ENCODE measurements at regions not wholly inside any gene's neighbourhood (a gene's known extent, or its start where the extent isn't known, plus 50 kb on each side); places are given as distances from the start of the nearest gene placed in this dataset.

- TF ChIP-seq, protein P1, sequence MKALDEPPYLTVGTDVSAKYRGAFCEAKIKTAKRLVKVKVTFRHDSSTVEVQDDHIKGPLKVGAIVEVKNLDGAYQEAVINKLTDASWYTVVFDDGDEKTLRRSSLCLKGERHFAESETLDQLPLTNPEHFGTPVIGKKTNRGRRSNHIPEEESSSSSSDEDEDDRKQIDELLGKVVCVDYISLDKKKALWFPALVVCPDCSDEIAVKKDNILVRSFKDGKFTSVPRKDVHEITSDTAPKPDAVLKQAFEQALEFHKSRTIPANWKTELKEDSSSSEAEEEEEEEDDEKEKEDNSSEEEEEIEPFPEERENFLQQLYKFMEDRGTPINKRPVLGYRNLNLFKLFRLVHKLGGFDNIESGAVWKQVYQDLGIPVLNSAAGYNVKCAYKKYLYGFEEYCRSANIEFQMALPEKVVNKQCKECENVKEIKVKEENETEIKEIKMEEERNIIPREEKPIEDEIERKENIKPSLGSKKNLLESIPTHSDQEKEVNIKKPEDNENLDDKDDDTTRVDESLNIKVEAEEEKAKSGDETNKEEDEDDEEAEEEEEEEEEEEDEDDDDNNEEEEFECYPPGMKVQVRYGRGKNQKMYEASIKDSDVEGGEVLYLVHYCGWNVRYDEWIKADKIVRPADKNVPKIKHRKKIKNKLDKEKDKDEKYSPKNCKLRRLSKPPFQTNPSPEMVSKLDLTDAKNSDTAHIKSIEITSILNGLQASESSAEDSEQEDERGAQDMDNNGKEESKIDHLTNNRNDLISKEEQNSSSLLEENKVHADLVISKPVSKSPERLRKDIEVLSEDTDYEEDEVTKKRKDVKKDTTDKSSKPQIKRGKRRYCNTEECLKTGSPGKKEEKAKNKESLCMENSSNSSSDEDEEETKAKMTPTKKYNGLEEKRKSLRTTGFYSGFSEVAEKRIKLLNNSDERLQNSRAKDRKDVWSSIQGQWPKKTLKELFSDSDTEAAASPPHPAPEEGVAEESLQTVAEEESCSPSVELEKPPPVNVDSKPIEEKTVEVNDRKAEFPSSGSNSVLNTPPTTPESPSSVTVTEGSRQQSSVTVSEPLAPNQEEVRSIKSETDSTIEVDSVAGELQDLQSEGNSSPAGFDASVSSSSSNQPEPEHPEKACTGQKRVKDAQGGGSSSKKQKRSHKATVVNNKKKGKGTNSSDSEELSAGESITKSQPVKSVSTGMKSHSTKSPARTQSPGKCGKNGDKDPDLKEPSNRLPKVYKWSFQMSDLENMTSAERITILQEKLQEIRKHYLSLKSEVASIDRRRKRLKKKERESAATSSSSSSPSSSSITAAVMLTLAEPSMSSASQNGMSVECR (CRISPR knock-in tag; IDR thresholded peaks at IDR 0.05), result peak; percentile 65; the same call in 1 of the 2 replicates
- TF ChIP-seq CREB3L1 (IDR thresholded peaks at IDR 0.05; ENCODE audit: borderline replicate concordance, low read depth) (peak; percentile 93; the same call in 1 of the 2 replicates), SRSF1 (IDR thresholded peaks at IDR 0.05; ENCODE audit: low read depth, low read length) (no peak), ZNF644 (tag; IDR thresholded peaks at IDR 0.05; ENCODE audit: low read depth) (peak; percentile 69; the same call in 1 of the 2 replicates), ERF (CRISPR knock-in tag; IDR thresholded peaks at IDR 0.05) (peak; percentile 93; the same call in 1 of the 2 replicates), ZNF24 (IDR thresholded peaks at IDR 0.05) (0 out of 2 replicates have a peak, but pooled peaks have one; percentile 15), ZFP36 (IDR thresholded peaks at IDR 0.05; ENCODE audit: low read depth, low read length, partially characterized antibody) (no peak), TRIM24 (IDR thresholded peaks at IDR 0.05) (peak in 1 of 2 experiments; percentile 76; a peak in 3 of 4 replicates), KLF6 (CRISPR knock-in tag; IDR thresholded peaks at IDR 0.05; ENCODE audit: borderline replicate concordance) (no peak), OTX1 (CRISPR knock-in tag; IDR thresholded peaks at IDR 0.05) (0 out of 2 replicates have a peak, but pooled peaks have one; percentile 45), ZNF165 (CRISPR knock-in tag; IDR thresholded peaks at IDR 0.05; ENCODE audit: borderline replicate concordance) (peak; percentile 80; the same call in 1 of the 2 replicates), ZNF79 (CRISPR knock-in tag; IDR thresholded peaks at IDR 0.05; ENCODE audit: low read depth) (0 out of 2 replicates have a peak, but pooled peaks have one; percentile 37), E2F3 (CRISPR knock-in tag; IDR thresholded peaks at IDR 0.05) (peak; percentile 72; the same call in 1 of the 2 replicates), ZNF583 (CRISPR knock-in tag; IDR thresholded peaks at IDR 0.05) (peak; percentile 71; the same call in 1 of the 2 replicates), SAP30 (IDR thresholded peaks at IDR 0.05; ENCODE audit: borderline replicate concordance, insufficient read depth, low read depth, low read length, poor library complexity, severe bottlenecking) (no peak), HLTF (IDR thresholded peaks at IDR 0.05) (no peak), POU5F1 (IDR thresholded peaks at IDR 0.05; ENCODE audit: borderline replicate concordance, low read depth, low read length, partially characterized antibody) (no peak), RBM25 (IDR thresholded peaks at IDR 0.05; ENCODE audit: low read depth, low read length, severe bottlenecking) (no peak)
- TF ChIP-seq, protein P2, sequence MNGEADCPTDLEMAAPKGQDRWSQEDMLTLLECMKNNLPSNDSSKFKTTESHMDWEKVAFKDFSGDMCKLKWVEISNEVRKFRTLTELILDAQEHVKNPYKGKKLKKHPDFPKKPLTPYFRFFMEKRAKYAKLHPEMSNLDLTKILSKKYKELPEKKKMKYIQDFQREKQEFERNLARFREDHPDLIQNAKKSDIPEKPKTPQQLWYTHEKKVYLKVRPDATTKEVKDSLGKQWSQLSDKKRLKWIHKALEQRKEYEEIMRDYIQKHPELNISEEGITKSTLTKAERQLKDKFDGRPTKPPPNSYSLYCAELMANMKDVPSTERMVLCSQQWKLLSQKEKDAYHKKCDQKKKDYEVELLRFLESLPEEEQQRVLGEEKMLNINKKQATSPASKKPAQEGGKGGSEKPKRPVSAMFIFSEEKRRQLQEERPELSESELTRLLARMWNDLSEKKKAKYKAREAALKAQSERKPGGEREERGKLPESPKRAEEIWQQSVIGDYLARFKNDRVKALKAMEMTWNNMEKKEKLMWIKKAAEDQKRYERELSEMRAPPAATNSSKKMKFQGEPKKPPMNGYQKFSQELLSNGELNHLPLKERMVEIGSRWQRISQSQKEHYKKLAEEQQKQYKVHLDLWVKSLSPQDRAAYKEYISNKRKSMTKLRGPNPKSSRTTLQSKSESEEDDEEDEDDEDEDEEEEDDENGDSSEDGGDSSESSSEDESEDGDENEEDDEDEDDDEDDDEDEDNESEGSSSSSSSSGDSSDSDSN (IDR thresholded peaks at IDR 0.05; ENCODE audit: borderline replicate concordance in 1 of 2, low read depth in 2 of 2, low read length in 2 of 2), result peak in 1 of 2 experiments; percentile 72; a peak in 2 of 4 replicates
These were observed 108.8 kb downstream of the B3GNT2 start (continued) for GRCh38 chr2:62304429-62305417.
